Upper lobe of left lung (tissue), 4 donors: ENCODE measurements at regions not wholly inside any gene's neighbourhood (a gene's known extent, or its start where the extent isn't known, plus 50 kb on each side); places are given as distances from the start of the nearest gene placed in this dataset.

ENCODE experiments used
- CTCF ChIP-seq, 6 experiments: fragments of 450-650 bp in 4 of 6; fragments of 200-600 bp in 2 of 6; sonication (generic) in 2 of 6; IDR thresholded peaks; one replicate each; pipeline ENCODE4 v1.5.1; 2016 to 2019; ENCODE audit warnings: antibody characterized with exemption in 6 of 6
- POLR2A ChIP-seq, 4 donors: fragments of 450-650 bp; IDR thresholded peaks; one replicate each; pipeline ENCODE4 v1.5.1; 2016 to 2017; ENCODE audit warnings: antibody characterized with exemption in 4 of 4, mild to moderate bottlenecking in 2 of 4
- POLR2AphosphoS5 ChIP-seq, 2 donors: sonication (generic); formaldehyde crosslinking; IDR thresholded peaks; one replicate each; pipeline ENCODE4 v1.5.1; 2017; ENCODE audit warnings: antibody characterized with exemption in 2 of 2

- TF ChIP-seq POLR2AphosphoS5 (IDR thresholded peaks at IDR 0.05): no peak
- TF ChIP-seq CTCF (IDR thresholded peaks at IDR 0.05): no peak
- no peak for TF ChIP-seq POLR2A (IDR thresholded peaks at IDR 0.05)
These were observed 216.4 kb downstream of the LRIG3 start for GRCh38 chr12:58703866-58704265.
